NCI-H1092 treated with DMSO at 0.1 percent for 48 hours (cell line): ENCODE measurements at regions not wholly inside any gene's neighbourhood (a gene's known extent, or its start where the extent isn't known, plus 50 kb on each side); places are given as distances from the start of the nearest gene placed in this dataset.

Experiments
- DNase-seq: peaks from one replicate; lab custom pipeline; 2025; lab: John Stamatoyannopoulos, UW

DNA sequence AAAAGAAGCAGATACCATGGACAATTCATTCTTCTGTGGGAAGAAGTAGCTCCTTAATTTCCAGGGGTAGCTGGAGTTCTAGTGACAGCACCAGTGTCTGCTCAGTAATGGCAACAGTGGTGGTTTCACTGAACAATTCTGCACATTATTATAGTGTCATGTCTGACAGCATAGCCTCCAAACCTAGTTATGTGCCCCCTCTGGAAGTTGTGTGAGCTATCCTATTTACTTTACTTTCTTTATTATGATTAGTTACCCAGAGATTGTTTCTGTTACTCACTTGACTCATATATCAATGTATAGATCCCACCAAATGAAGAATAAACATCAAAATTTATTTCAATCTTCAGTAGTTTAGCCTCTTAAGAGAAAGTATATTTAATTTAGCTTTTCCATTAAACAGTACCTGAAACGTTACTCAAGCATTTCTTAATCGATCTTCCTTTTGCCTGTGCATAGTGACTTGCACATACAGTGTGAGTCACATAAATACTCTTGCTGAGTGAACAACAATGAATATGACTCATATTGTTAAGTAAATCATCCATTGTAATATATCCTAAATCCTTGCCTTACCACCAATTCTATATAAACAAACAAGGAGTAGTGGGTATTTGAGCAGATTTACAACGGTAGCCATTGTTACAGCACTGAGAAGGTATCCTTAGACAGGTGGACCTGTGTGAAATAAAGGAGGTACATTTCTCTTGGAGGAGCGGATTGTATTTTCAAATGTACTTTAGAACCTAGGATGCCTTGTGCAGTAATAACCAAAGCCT is 534.7 kb downstream of the ANKRD50 start:
- no peak for DNase-seq

DNA sequence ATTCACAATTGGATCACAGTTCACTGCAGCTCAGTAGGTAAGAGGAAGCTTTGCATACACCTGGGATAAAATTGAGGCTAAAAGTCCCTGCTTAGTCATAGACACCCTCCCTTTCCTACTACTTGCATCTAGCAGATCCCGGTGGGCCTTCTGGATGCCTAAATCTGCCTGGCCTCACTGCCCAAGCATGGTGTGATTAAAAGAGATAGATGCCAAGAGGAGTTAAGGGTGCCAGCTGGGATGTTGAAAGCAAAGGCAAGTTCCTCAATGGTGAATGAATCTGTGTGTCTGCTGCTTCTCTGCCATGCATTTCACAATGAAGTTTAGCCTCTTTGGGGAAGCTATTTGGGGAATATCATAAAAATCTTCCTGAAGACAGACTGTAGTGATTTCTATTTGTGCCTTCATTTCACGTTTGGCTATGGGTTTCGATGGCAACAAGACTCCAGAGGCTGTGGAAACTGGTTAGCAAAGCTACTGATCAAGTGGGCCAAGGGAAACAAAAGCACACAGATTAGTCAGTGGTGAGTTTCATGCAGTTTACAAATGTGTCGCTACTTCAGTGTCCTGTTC is 534.0 kb downstream of the ANKRD50 start:
- DNase-seq: no peak

DNA sequence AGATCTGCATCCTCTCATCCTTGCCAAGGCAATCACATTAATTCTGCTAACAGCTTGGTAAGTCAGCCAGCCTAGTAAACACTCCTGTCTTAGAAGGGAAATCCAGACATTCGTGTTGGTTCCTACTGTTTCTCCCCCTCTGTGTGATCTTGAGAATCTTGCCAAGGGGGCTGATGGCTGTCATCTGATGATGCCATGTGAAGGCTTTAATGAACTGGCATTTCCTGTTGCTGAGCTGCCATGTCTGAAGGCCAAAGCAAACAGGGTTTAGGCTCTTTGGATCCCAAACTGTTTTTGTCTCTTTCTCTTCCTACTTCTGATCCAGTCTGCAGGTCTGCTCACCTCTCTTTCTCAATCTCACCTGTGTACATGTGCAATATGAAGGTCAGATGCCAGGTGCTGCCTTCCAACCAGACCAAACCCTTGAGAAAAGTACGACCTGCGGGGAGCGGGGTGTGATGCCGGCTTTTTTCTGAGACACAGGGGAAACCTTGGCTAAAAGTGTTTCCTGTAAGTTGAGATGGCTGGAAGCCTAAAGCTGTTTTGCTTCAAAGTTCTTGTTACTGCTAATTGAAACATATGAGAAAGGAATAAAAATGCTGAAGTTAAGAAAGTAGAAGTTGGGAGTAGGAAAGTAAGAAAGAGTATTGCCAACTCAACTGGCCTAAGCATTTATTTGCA is 532.9 kb downstream of the ANKRD50 start:
- DNase-seq: no peak

DNA sequence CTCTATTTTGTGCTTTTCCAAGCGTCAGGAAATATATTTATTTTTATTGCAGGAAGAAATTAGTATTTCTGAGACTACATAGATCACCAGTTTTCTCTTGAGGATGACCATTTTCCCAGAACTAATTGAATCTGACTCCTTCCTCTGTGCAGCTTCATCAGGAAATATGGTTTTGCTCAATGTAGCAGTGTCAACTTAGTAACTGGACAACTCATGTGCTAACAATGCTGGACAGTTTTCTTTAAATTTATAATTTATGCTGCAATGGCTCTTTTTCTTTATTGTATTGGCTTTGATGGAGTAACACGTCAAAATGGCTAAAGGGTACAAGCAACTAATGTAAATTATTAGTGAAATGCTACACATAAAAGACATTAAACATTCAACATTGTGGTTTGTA is 531.5 kb downstream of the ANKRD50 start:
- DNase-seq: no peak

DNA sequence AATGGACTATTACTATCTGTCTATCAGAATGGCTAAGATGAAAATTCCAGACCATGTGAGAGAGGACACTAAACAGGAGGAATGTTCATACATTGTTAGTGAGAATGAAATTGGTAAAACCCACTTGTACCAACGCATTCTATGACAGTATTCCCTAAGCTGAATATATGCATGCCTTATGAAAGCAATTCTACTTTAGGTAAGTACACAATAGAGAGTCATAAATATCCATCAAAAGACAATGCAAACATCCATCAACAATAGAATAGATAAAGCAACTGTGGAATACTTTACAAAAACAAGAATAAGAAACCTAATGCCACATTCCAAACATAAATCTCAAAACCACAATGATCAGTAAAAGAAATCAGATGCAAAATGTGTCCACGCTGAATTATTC is 529.3 kb downstream of the ANKRD50 start:
- DNase-seq: no peak

DNA sequence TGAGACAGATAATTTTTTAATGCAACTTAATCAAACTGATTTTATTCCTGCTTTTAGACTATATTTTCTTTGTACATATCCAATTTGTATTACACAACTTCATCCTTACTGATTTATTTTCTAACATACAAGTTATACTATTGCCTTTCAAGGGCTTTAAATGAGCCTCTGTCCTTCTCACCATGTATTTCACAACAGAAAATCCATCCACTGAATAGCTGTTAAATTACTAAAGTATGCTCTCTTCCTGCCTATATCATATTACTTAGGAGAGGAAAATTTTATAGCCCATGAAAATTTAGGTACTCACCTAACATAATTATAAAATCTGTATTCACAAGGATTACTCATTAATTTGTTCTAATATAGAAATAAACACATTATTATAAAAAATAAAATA is 528.6 kb downstream of the ANKRD50 start:
- peak; percentile 3 for DNase-seq

DNA sequence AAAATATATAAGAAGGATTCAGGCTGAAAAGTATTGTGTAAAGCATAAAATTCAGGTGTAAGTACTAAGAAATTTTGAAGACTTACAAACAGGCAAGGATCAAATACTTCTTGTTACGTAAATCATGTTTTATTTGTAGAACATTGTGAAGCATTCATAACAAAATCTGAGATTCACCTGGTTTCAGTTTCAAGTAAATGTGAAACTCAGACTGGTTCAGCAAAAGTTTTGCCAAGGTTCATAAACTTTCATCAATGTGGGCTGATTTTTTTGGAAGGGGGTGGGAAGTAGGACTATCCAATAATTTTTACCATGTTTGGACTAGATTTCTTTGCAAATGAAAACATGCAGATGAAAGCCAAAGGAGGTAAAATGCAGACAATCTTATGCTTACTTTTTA is 527.7 kb downstream of the ANKRD50 start:
- no peak for DNase-seq

DNA sequence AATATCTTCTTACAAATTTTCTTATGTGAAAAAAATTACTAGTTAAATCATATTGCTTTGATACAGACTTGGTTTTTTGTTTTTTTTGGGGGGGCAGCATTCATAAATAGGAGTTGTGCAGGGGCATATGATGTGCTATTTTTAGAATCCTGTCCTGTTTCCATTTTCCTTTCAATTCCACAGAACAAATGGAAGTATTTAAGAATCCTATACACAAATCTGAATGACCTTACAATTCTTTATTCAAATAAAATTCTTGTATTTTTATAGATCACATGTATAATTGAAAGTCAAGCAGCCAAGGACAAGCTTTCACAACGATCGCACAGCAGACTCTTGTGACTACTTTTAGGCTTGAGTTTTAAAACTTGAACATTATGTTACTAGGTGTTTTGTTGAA is 523.9 kb downstream of the ANKRD50 start:
- DNase-seq: no peak

DNA sequence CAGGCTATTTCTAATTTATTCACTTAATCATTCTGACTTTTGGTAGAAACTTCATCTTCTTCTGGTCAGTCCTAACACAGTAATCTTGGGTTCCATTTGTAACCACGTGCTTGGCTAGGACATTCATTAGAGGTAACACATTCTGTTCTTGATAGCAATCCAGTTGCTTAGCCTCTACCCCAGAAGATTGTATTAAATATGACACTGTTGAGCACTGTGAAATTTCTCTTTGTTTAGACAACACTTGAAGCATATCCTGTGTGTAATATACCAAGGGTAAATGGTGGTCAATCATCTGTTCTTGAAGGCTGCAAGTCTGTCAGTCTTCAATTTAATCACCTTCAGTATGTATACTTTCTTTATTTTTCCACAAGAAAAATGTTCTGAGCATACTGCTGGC is 523.0 kb downstream of the ANKRD50 start:
- DNase-seq: no peak

DNA sequence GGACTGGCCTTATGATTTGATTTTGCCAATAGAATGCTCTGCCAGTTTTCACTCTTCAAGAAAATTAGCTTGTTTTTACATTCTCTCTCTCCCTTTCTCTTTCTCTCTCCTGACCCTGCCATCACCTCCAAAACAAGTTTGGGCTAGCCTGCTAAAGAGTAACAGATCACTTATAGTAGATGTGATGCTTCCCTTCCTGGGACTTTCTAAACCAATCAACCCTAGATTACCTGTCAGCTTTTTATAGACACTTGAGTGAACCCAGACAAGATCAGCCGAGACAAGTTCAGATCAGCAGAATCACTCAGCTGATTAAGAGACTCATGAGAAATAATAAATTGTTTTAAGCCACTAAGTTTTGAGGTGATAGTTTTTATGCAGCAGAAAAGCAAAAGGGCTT is 521.2 kb downstream of the ANKRD50 start:
- DNase-seq: no peak

DNA sequence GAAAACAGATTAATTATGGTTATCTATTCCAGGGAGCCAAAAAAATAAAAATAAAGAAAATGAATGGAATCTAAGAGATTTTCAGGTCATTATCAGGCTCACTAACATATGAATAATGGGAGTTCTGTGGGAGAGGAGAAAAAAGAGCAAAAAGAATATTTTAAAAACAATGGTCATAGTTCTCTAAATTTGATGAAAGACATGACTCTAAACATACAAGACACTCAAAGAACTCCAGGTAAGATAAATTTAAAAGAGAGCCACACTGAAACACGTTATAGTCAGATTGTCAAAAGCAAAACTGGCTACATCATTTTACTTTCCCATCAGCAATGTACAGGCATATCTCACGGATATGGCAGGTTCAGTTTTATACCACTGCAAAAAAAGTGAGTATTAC is 520.0 kb downstream of the ANKRD50 start:
- DNase-seq: no peak

DNA sequence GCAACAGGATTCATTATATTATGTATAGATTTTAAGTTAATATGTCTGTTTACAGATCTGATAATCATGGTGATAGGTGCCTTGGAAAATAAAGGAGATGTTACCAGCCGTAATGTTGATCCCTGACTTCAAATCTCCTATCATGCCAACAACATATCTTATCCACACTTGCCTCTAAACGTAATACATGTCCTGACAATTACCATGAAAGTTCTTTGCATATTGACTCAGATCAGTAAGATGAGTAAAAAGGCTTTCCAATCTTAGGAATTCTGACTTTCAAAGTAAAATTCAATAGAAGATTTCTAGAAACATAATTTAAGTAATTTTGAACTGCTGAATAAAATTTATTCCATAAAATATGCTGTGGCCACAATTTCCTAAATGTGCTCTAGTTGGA is 513.3 kb downstream of the ANKRD50 start:
- DNase-seq: no peak

DNA sequence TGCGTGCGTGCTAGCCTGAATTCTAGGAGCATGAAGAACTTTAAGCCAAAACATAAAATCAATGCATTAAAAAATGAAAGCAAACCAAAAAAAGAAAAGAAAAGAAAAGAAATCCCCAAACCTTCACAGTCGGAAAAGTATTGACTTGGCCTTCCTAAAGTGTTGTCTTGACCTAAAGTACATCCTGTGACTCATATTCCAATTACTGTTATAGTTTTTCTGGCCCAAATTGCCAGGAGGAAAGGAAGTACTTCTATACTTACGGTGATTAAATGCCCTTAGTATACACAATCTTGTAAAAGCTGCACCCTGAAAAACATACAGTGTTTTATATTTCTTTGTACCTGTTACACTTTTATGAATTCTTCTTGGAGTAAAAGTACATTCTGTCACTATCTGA is 512.8 kb downstream of the ANKRD50 start:
- DNase-seq: no peak

DNA sequence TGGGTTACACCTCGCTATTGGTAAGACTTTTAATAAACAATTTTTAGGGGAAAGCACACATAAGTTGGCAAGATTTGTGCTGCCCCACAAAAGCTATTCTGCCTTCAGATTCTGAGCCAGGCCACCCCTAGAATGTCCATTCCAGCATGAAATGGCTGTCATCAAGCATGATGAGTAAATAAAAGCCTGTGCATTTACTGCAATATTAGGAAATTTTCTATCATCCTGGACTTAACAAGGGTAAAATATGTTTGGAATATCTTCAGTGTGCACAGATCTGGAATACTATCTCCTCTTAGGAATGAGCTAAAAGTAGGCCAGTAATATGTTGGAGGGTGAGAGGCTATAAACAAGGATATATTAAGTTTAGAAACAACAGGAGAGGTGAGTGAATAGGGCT is 510.9 kb downstream of the ANKRD50 start:
- DNase-seq: no peak

DNA sequence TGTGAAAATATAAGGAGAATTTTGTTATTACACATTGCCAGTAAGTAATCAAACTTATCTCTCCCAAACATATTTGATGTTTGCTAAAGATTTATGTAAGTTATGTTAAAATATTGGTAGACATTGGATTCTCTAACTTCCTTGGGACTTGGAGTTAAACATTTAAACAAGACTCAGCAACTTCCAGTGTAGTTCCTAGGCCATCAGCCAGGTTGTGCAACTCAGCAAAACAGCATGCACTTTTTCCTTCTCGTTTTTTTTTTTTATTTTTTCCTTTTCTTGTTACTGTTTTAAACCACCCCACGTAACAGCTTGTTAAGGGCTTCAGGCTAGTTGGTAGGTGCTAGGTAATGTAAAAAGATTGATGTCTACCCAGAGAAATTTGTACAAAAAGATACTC is 510.4 kb downstream of the ANKRD50 start:
- DNase-seq: no peak

DNA sequence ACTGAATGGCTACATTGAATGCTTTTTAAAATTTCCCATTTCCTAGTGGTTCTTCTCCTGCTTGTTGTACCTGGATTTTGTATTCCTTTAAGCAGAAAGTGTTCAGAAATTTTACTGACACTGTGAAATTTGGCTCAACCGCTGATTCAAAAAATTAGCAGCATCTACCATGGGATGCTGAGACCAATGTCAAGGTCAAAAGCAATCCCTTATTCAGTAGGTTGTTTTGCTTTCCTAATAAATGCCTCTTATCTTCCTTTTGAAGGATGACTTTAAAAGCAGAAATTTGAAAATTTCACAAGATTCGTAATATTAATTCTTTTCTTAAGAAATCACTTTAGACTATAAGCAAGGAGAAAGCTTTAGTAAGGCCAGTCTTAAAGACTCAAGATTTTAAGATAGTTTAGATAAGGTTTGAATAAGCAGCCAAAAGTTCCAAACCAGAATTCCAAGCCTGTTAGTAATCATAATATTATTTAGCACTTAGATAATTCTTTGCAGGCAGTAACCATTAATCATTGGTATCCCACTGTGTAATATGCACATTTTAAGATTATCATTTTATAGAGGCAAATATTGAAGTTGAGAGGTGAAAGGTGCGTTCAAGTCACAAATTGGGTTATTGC is 508.8 kb downstream of the ANKRD50 start:
- DNase-seq: no peak

DNA sequence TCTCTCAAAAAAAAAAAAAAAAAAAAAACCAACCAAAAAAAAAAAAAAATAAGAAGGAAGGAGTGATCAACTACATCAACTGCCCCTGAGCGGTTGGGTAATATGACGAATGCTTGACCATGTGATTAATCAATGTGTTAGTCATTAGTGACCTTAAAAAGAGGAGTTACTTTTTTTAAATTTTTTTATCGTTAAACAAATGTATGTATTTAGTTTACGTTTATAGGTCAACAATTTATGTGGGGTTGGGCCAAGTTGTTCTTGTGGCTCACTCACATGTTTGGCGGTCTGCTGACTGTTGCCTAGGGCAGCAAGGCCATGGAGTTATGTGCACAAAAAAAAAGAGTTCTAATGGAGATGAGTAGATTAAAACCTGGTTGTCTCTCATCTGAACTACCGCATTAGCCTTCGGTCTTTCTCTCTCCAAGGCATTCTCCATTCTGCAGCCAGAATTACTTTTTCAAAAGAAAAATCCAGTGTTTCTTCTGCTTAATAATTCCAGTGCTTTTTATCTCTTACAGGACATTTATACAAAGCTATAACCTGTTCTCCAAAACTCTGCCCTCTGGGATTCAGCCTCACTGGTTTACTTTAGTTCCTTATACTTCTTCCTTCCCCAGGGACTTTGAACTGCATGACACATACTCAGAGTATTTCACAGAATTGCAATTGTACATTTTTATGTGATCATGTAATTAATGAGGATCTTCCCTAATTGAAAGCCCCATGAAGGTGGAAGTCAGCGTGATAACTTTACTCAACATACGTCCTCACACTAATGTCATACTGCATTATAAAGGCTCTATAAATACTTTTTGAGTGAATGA is 505.5 kb downstream of the ANKRD50 start:
- DNase-seq: no peak

DNA sequence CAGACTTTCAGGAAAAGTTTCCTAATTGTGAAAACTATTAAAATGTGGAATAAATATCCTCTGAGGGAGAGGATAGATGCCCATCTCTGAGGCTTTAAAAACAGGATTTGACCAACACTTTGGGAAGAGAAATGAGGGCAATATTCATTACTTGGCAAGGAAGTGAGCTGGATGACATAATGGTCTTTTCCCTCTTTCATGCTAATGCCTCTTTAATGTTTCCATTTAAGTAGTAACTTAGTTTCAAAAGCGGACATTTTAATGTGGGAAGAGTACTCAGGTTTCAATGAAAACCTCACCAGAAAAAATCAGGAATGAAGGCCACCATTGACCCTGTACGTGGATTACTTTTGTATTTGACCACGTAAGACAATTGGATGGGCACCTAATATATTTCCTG is 503.3 kb downstream of the ANKRD50 start:
- DNase-seq: no peak

DNA sequence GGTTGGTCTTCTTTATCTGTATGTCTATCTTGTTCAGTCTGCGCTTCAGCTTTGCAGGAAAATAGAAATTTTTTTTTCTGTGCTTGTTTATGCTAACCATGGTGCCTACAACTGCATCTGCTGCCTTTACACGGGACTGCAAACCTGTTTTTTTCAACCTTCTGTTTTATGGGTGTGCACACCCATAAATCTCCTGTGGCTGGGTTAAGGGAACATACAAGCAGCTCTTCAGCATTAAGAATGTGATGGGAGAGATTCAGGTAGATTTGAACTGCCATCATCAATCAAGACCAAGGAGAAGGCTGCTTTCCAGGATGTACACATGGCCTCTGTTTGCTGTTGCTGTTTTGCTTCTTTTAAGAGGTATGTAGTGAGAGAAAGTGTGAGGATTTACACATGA is 502.9 kb downstream of the ANKRD50 start:
- DNase-seq: no peak

DNA sequence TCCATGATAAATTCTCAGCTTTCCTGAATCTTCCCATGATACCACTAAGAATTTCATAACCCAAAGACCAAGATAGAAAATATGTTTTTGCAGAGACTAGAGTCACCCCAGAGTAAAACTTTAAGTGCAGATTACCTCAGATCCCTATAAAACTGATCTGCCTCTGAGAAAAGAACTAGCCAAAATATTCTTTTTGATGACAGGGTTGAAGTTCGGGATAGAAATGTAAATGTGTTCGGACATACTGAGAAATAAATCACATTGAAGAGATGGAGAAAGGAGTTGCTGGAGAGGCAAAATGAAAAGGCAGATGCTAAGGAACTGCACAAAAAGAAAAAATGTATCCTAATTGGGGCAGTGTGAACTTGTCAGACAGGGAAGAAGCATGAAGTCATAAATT is 501.8 kb downstream of the ANKRD50 start:
- DNase-seq: no peak

DNA sequence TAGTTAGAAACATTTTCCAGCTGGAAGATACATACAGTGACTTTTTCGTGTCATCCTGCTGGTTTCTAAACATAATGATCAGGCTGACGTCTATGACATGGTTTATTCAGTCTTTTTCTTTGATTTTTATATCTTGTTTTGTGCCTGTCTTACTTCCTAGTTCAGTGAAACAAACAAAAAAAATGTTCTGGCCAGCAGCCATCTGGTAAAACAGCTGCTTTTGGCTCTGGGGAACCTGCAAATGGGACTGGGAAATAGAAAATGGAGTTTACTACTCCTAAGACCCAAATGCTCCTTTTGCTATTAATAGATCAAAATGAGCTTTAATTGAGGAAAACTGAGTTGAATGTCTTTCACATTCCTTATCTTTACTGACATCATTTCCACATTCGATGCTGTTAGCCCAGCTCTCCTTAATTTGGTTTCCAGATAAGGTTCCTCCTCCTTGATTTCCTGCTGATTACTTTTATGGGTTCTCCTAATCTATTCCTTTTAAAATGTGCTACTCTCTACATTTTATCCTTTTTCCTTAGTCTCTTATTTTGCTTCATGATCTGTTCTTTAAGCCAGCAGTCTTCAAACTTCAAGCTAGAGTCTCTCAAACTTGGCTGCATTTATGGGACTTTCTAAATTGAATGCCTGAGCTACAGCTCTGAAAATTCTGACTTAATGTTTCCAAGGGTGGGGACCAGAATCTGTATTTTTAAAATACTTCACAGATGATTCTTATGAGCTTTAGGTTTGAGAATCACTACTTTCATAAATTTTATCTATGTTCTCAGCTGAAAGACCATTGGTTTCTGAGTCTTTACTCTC is 499.5 kb downstream of the ANKRD50 start:
- DNase-seq: no peak
